Activated CD4-positive, alpha-beta T cell treated with anti-CD3 and anti-CD28 coated beads, Interleukin-10, Interleukin-2, amounts not matched to agents 100 ng/mL and 50 ng/mL, durations not matched to agents 16 hours and 8 hours (primary cell): ENCODE measurements at regions not wholly inside any gene's neighbourhood (a gene's known extent, or its start where the extent isn't known, plus 50 kb on each side); places are given as distances from the start of the nearest gene placed in this dataset.
"Not testable (repeated sequence)": the region's sequence is repeated elsewhere in the genome, so short reads cannot be mapped to it uniquely, and the experiment has no call there.

Source experiments
- DNase-seq: peaks from one replicate; pipeline ENCODE4 v3.0.0-alpha.2; 2020

GRCh38 chr1:104028416-104029035, 278.8 kb downstream of the AMY1C start:
- DNase-seq: no peak

DNA sequence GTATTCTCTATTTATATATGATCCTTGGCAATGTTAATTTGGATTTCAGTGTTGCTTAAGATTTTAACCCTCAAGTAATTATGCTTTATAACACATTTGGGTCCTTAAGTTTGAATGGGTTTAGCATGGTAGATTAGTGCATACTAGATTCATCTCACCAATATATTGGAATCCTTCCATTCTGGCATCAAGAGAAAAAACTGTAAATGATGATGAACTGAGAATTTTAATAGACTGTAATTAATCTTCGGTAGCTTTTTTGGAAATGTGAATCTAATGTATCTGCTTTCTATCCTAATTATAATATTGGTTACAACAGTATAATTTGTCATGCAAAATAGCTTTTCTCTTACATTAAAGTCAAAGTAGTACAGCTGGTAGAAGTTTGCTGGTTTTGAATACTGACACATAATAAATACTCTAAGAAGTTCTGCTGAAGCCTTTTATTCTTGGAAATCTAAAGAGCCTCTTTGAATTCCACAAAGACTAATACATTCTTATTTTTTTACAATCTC, 279.8 kb downstream of the AMY1C start:
- DNase-seq: no peak

DNA sequence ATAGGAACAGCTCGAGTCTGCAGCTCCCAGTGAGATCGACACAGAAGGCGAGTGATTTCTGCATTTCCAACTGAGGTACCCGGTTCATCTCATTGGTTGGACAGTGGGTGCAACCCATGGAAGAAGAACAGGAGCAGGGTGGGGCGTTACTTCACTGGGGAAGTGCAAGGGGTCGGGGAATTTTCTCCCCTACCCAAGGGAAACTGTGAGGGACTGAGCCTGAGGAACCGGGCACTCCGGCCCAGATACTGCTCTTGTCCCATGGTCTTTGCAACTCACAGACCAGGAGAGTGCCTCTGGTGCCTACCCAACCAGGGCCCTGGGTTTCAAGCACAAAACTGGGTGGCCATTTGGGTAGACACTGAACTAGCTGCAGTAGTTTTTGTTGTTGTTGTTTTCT, 307.1 kb downstream of the AMY1C start:
- DNase-seq: no peak

DNA sequence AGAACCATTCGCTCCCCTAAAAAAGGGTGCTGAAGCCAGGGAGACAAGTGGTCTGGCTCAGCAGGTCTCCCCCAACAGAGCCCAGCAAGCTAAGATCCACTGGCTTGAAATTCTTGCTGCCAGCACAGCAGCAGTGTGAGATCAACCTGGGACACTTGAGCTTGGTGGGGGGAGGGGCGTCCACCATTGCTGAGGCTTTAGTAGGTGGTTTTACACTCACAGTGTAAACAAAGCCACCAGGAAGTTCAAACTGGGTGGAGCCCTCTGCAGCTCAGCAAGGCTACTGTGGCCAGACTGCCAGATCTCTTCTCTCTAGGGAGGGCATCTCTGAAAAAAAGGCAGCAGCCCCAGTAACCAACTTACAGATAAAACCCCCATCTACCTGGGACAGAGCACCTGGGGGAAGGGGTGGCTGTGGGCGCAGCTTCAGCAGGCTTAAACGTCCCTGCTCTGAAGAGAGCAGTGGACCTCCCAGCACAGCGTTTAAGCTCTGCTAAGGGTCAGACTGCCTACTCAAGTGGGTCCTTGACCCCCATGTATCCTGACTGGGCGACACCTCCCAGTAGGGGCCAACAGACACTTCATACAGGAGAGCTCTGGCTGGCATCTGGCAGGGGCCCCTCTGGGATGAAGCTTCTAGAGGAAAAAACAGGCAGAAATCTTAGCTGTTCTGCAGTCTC, 307.7 kb downstream of the AMY1C start:
- not testable (repeated sequence) for DNase-seq

DNA sequence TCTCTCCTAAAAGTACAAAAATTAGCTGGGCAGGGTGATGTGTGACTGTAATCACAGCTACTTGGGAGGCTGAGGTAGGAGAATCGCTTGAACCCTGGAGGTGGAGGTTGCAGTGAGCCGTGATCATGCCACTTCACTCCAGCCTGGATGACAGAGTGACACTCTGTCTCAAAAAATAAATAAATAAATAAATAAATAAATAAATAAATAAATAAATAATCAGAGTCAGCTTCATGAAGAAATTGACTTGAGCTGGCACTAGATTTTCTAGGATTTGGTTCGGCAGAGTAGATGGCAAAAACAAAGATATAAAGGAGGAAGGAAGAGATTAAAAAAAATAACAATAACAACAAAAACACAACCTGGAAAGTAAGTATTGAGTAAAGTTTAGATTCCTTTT, 311.9 kb downstream of the AMY1C start:
- DNase-seq: not testable (repeated sequence)

GRCh38 chr1:104064399-104064798, 314.7 kb downstream of the AMY1C start:
- no peak for DNase-seq

DNA sequence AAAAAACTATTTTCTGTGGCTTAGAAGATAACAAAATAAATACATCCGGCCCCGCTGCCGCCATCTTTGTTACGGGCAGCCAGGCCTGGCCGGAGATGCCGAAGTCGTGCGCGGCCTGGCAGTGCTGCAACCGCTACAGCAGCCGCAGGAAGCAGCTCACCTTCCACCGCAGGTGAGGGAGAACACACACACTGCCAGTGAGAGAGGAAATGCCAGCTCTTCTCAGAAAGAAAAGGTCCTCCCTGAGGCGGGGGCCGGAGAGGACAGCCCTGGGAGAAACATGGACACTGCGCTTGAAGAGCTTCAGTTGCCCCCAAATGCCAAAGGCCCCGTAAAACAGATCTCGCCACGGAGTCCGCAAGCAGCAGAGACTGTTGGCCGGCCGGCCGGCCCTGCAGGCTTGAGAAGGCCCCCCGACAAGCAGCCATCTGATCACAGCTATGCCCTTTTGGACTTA, 323.2 kb downstream of the AMY1C start:
- no peak for DNase-seq

GRCh38 chr1:104073463-104073902, 323.8 kb downstream of the AMY1C start:
- DNase-seq: no peak

DNA sequence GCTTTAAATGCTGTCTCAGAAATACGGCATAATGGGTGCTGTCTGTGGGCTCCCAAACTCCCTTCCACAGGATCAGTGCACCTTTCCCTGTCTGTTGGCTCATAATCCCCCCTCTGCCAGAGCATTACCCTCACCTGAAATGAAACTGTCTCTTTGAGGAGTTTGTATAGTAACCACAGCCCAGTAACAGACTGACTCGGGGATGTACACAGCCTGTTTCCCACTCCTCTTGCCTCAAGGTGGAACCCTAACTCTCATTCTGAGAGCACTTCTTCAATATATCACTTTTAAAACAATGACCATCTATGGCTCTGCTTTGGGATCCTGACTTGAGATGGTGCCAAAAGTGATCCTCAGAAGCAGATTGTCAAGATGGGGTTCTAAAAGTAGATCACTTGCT, 332.5 kb downstream of the AMY1C start:
- DNase-seq: no peak

DNA sequence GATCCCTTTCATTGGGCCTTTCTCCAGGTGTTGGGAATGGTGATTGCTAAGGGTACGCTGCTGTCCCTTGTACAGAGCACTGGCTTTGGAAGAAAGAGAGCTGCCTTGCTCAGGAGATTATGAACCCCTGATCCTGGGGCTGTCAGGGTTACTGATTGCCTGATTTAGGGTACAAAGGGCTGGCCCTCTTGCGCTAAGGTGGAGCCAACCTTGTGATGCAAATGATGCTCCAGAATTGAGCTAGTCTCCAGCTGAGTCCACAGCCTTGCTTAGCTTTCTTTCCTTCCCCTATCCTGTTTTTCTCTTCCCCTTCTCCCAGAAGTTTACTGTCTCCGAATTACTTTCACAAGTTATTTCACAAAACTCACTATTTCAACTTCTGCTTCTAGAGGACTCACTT, 334.7 kb downstream of the AMY1C start:
- DNase-seq: no peak

DNA sequence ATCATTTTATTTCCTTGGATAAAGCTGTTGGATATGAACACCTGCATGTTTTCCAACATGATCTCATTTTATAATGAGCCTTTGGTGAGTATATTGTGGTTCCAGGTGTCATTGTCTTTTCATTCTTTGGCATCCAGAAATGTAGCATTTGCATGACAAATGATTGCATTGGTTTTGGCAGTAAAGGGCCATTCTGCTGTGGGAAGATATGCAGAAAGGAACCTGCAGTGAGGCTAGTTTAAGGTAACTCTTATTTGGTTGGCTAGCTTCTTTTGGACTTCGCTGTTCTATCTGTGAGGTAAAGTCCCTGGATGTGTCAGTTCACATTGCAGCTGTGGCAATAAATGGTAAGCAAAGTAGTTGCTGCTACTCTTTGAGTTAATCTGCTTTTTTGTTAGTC, 343.0 kb downstream of the AMY1C start:
- DNase-seq: no peak

DNA sequence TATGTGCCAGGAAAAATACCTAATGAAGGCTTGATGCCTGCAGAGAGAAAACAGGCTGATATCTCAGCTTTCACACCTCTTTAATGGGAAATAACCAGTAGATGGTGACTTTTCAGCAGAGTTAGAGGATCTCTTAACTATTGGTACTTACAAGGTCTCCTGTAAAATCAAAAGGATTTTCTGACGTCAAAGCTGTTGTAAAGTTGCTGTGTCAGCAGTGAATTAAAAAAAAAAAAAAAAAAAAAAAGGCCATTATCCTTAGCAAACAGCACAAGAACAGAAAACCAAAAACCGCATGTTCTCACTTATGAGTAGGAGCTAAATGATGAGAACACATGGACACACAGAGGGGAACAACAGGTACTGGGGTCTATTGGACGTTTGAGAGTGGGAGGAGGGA, 349.1 kb downstream of the AMY1C start:
- no peak for DNase-seq

- DNase-seq: no peak
These were observed 350.4 kb downstream of the AMY1C start for GRCh38 chr1:104100115-104100514.

GRCh38 chr1:104105465-104105864, 355.8 kb downstream of the AMY1C start:
- no peak for DNase-seq

- DNase-seq: no peak
These were observed 370.8 kb downstream of the AMY1C start for GRCh38 chr1:104120525-104120924.

- no peak for DNase-seq
These were observed 371.6 kb downstream of the AMY1C start for GRCh38 chr1:104121271-104121670.

DNA sequence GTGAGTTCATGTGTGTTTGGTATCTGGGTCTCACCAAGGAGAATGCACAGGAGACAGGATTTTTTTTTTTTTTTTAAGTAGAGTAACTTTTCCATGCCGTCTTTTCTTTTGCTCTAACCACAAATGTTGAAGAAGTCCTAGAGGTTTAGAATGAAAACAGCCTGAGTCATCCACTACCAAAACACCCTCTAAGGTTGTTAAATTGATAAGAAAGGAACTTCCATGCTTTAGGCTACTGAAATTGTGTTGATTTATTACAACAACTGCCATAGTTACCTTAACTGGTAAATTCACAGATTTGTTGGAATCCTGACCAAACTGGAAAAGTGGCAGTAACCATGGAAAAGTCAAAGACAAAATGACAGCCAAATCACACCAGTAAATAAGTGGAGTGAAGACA, 375.6 kb downstream of the AMY1C start:
- DNase-seq: no peak

GRCh38 chr1:104125970-104126369, 376.3 kb downstream of the AMY1C start:
- DNase-seq: no peak

DNA sequence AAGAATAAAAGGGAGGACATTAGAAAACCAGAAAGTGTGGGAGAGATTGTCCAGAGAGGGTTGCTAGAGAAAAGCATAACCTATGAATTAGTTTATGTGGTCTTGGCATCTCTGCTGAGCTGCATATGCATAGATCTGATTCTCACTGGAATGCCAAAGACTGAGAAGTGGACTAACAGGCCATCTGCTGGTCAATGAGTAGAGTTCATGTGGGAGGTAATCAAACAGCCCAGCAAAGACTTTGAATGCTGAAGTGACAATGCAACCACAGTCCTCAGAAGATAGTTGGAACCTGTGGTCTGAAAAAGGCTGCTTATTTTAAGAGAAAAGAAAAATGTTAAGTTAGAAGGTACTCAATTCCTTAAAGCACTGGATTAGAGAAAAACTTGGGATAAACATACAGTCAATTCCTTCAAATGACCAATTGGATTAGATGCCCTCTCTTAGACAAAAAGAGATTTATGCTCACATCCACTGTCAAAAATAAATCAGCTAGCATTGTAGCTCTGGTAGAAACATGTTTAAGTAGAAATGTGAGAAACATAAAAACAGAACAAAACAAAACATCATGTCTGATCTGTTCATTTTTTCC, 382.8 kb downstream of the AMY1C start:
- DNase-seq: no peak

- DNase-seq: not testable (repeated sequence)
These were observed 385.3 kb downstream of the AMY1C start for GRCh38 chr1:104135036-104135435.

DNA sequence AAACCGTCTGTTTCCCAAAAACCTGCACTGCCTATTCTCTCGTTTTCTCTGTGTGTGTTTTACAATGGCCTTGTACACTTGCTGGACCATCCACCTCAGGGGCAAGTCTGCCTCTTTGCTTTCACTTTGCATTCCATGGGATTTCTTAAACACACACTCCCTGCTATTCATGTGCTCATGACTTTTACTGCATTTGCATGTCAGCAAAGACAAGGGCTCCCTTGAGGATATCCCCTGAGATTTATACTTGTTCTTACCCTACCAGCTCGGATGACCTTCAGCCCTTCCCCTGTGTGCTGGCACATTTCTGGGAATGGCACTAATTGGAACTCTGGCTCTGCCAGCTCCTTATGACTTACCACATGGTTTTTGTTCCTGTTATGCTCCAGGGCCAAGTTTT, 386.9 kb downstream of the AMY1C start:
- DNase-seq: no peak

DNA sequence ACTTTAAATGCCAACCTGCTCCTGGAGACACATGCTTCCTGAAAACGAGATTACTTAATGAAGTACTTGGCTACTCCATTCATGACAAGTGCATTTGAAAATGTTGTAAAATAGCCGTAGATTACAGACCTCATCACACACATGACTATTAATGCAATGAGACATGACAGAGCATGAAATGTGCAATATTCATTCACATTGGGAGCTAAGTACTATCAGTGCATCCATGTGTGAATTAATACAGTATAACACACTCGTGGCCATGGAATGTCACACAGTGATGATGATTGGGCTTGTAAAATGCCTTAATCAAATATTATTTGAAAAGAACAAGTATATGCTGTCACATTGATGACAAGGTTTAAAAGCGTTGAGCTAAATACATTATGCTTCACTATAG, 407.0 kb downstream of the AMY1C start:
- no peak for DNase-seq

- DNase-seq: no peak
These were observed 414.3 kb downstream of the AMY1C start for GRCh38 chr1:104163912-104164476.

DNA sequence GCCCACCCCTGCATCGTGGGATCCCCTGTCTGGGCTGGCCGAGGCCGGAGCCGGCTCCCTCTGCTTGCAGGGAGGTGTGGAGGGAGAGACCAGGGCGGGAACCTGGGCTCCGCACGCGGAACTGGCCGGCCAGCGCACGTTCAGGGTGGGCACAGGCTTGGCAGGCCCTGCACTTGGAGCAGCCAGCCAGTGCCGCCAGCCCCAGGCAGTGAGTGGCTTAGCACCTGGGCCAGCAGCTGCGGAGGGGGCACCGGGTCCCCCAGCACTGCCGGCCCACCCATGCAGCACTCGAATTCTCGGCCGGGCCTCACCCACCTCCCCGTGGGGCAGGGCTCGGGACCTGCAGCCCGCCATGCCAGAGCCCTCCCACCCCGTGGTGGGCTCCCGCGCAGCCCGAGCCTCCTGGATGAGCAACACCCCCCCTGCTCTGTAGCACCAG, 422.6 kb downstream of the AMY1C start:
- DNase-seq: no peak
